ENCODE measurements at regions not wholly inside any gene's neighbourhood (a gene's known extent, or its start where the extent isn't known, plus 50 kb on each side); places are given as distances from the start of the nearest gene placed in this dataset.
"Not testable (repeated sequence)": the region's sequence is repeated elsewhere in the genome, so short reads cannot be mapped to it uniquely, and the experiment has no call there.

DNA sequence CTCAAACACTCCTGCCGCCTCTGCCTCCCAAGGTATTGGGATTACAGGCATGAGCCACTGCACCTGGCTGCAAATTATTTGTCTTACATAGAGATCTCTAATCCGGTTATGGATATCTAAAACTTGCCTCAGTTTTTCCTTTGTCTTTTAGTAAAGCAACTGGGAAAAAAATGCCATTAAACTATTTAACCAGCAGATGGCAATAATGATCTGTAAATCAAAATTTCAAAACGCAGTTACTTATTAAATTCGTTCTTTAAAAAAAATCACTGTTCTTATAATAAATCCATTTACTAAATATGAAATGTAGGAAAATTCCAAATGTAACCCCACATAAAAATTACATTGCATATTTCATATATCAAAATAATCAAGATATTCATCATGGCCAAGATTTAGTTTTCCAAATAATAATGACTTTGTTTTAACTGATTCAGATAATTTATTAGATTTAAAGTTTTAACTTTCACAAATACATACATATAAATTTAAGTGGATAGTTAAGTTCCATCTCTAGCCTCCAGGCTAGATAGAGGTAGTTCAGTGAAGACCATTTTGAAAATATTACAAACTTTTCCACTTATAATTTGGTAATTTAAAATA is 125.8 kb downstream of the KBTBD2 start:
- H3K9me3 ChIP-seq; H3K36me3 ChIP-seq; H3K4me3 ChIP-seq; H3K27ac ChIP-seq; DNase-seq (ENCODE audit: low spot score in 2 of 2): not testable (repeated sequence)
- 19% methylated on average over 4 of the region's 4 CpGs for WGBS
- Histone ChIP-seq H3K4me1 (peaks cover 10% of the 10 kb centered on the region), H3K27me3 (peaks cover 12% of the 10 kb centered on the region)
- TF ChIP-seq, protein P1, sequence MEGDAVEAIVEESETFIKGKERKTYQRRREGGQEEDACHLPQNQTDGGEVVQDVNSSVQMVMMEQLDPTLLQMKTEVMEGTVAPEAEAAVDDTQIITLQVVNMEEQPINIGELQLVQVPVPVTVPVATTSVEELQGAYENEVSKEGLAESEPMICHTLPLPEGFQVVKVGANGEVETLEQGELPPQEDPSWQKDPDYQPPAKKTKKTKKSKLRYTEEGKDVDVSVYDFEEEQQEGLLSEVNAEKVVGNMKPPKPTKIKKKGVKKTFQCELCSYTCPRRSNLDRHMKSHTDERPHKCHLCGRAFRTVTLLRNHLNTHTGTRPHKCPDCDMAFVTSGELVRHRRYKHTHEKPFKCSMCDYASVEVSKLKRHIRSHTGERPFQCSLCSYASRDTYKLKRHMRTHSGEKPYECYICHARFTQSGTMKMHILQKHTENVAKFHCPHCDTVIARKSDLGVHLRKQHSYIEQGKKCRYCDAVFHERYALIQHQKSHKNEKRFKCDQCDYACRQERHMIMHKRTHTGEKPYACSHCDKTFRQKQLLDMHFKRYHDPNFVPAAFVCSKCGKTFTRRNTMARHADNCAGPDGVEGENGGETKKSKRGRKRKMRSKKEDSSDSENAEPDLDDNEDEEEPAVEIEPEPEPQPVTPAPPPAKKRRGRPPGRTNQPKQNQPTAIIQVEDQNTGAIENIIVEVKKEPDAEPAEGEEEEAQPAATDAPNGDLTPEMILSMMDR (IDR thresholded peaks at IDR 0.05) = peak in 1 of 2 donors; percentile 7

DNA sequence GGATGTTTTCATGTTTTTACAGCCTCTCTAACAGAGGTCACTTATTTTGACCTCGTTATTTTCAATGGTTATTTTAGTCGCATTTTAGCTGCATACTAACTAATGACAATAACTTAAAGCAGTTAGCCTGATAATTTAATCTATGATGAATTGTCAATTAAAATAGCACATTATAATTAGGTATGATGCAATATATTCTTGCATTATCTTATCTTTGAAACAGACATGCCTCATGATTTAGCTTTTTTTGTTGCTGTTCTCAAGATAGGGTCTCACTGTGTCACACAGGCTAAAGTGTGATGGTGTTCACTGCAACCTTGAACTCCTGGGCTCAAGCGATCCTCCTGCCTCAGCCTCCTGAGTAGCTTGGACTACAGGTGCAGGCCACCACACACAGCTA is 126.4 kb downstream of the KBTBD2 start:
- H3K4me3 ChIP-seq = no peak overlapping the region
- TF ChIP-seq, protein P1 (IDR thresholded peaks at IDR 0.05) = no peak
- TF ChIP-seq EP300 (IDR thresholded peaks at IDR 0.05) (no peak), POLR2A (IDR thresholded peaks at IDR 0.05) (no peak), POLR2AphosphoS5 (IDR thresholded peaks at IDR 0.05) (no peak)
- WGBS = 94% methylated on average over 3 of the region's 3 CpGs

DNA sequence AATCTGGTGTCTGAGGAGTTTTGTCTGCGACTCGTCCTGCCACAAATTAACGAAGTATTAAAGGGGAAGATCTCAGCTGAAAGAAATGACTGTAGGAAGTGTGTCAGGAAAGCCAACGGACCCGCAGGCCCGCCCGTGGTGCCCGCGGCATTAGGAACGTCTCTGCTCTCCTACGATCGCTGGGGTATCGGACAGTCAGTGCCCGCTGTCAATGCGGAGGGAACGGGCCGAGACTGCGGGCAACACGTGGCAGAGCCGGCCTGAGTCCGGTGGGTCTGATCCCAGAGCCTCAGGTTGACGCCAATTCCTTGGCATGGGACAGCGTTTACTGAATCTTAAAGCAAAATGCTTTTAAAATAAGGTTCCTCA is 128.7 kb downstream of the KBTBD2 start:
- H3K27me3 ChIP-seq = peaks cover 12% of the 10 kb centered on the region
- DNase-seq (ENCODE audit: low spot score in 2 of 2) = no peak
- TF ChIP-seq POLR2AphosphoS5 (IDR thresholded peaks at IDR 0.05) = no peak
- TF ChIP-seq, protein P1 (IDR thresholded peaks at IDR 0.05) = no peak
- TF ChIP-seq EP300 (IDR thresholded peaks at IDR 0.05) = no peak
- no peak for TF ChIP-seq POLR2A (IDR thresholded peaks at IDR 0.05)
- no peaks in the 10 kb centered on the region for H3K36me3 ChIP-seq
- H3K4me1 ChIP-seq = peaks cover 10% of the 10 kb centered on the region
- no peak overlapping the region for H3K27ac ChIP-seq
- no peaks in the 10 kb centered on the region for H3K9me3 ChIP-seq
- 64% methylated on average over 22 of the region's 23 CpGs for WGBS
- H3K4me3 ChIP-seq = peak overlapping the region; percentile 37

More for the DNA sequence above, 126.4 kb downstream of the KBTBD2 start:
- Histone ChIP-seq H3K36me3 (no peaks in the 10 kb centered on the region), H3K9me3 (no peaks in the 10 kb centered on the region), H3K27ac (no peak overlapping the region), H3K27me3 (peaks cover 12% of the 10 kb centered on the region), H3K4me1 (peaks cover 10% of the 10 kb centered on the region)
- no peak for DNase-seq (ENCODE audit: low spot score in 2 of 2)

DNA sequence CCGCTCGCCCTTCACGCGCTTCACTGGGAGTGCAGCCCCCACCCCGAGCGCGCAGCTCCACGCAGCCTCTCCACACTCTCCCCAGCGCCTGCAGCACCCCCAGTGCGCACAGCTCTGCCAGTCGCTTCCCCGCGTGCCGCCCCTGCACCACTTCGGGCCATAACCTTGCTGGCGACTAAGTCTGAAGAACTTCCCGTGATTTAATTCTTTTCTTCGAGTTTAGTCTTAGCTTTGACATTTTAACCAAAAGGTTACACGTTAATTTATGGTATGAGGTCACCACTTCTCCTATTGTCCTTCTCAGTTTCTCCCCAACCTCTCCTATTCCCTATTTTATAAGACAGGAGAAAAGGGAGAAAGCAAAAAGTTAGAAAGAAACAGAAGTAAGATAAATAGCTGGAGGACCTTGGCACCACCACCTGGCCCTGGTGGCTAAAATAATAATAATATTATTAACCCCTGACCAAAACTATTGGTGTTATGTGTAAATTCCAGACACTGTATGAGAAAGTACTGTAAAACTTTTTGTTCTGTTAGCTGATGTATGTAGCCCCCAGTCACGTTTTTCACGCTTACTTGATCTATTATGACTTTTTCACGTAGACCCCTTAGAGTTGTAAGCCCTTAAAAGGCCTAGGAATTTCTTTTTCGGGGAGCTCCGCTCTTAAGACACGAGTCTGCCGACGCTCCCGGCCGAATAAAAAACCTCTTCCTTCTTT is 129.2 kb downstream of the KBTBD2 start:
- Histone ChIP-seq H3K4me3 (peak overlapping the region; percentile 37), H3K27me3 (peaks cover 12% of the 10 kb centered on the region), H3K4me1 (peaks cover 10% of the 10 kb centered on the region)
- H3K9me3 ChIP-seq; H3K27ac ChIP-seq; DNase-seq (ENCODE audit: low spot score in 2 of 2); H3K36me3 ChIP-seq: not testable (repeated sequence)
- 42% methylated on average over 29 of the region's 29 CpGs for WGBS

DNA sequence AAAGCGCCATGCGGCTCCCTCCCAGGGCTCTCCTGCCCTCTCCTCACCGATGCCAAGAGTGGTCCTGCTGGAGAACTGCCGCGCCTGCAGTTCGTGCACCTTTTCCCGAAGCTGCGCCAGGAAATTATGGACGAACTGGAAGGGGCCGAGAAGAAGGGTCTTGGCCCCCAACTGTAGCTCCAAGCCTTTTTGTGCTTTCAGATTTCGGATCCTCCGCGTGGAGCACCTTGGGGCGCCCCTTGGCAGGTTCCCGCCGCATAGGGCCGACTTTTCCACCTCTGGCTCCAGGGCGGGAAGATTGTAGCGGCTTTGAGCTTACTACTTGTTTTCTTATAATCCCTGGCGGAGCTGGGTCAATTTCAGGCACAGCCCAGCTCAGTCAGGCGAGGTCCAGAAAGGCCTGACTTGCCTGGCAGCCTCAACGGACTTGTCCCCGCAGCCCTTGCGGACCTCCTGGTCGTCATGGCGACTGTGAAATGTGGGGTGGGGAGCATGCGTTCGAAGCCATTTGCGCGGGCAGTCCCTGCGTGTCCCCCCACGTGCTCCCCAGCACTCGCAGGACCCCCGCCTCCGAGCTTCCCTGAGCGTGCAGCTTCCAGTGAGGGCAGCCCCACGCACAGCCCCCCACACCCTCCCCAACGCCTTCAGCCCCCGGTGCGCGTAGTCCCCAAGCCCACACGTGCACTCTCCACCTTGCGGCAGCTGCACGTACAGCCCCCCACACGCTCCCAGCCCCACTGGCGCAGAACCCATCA is 129.9 kb downstream of the KBTBD2 start:
- 32% methylated on average over 32 of the region's 46 CpGs for WGBS
- Histone ChIP-seq H3K9me3 (no peaks in the 10 kb centered on the region), H3K27ac (no peak overlapping the region), H3K4me3 (peak overlapping the region; percentile 37), H3K4me1 (peaks cover 10% of the 10 kb centered on the region), H3K36me3 (no peaks in the 10 kb centered on the region), H3K27me3 (peaks cover 12% of the 10 kb centered on the region)
- TF ChIP-seq EP300 (IDR thresholded peaks at IDR 0.05) (no peak), POLR2A (IDR thresholded peaks at IDR 0.05) (no peak)
- no peak for DNase-seq (ENCODE audit: low spot score in 2 of 2)

DNA sequence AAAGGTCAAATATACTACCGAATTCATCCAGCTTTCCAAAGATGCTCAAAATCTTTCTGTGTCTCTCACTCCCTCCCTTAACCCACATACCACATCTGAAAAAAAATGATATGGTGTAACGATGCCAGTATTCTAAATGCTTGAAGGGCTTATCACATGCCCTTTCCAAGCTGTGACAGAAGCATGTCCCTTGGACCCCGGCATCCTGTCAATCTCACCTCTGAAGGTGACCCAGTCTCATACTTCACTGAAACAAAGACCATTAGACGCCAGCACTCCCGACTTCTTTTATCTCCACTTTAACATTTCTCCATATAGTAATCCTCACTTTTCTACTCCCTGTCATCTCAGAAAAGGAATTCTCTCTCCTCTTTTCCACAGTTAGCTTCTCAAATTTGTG is 130.8 kb downstream of the KBTBD2 start:
- DNase-seq (ENCODE audit: low spot score in 2 of 2); H3K9me3 ChIP-seq; H3K27ac ChIP-seq; H3K4me3 ChIP-seq; H3K36me3 ChIP-seq: not testable (repeated sequence)
- H3K4me1 ChIP-seq = peaks cover 10% of the 10 kb centered on the region
- 98% methylated on average over 5 of the region's 5 CpGs for WGBS
- H3K27me3 ChIP-seq = peaks cover 12% of the 10 kb centered on the region

DNA sequence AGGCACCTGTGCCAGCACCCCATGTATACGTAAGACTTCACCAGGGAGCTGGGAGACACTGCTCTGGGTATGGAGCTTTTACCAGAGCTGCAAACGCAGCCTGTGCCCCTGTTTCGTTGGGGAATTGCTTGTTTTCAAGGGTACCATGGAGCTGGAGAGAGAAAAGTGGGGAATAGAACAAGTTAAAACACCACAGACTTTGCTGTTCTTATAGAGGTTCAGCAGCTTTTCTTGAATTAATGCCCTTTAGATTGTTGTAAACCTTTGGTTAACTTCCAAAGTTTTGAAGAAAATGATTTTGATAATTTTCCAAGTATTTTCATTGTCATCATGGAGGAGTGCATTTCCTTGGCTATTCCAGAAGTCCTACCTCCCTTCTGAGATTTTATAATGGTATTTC is 131.7 kb downstream of the KBTBD2 start:
- H3K4me1 ChIP-seq = peaks cover 10% of the 10 kb centered on the region
- WGBS = 97% methylated on average over 3 of the region's 3 CpGs
- not testable (repeated sequence) for H3K4me3 ChIP-seq

DNA sequence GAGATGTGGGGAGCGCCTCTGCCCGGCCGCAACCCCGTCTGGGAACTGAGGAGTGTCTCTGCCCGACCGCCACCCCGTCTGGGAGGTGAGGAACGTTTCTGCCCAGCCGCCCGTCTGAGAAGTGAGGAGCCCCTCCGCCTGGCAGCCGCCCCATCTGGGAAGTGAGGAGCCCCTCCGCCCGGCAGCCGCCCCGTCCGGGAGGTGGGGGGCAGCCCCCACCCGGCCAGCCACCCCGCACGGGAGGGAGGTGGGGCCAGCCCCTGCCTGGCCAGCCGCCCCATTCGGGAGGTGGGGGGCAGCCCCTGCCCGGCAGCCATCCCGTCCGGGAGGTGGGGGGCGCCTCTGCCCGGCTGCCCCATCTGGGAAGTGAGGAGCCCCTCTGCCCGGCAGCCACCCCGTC is 137.7 kb downstream of the KBTBD2 start:
- H3K9me3 ChIP-seq; H3K4me3 ChIP-seq; H3K36me3 ChIP-seq; H3K4me1 ChIP-seq; H3K27ac ChIP-seq; H3K27me3 ChIP-seq; DNase-seq (ENCODE audit: low spot score in 2 of 2): not testable (repeated sequence)
- WGBS = 100% methylated on average over 9 of the region's 29 CpGs

More for the DNA sequence above, 131.7 kb downstream of the KBTBD2 start:
- not testable (repeated sequence) for H3K9me3 ChIP-seq; DNase-seq (ENCODE audit: low spot score in 2 of 2); H3K27ac ChIP-seq; H3K36me3 ChIP-seq
- peaks cover 12% of the 10 kb centered on the region for H3K27me3 ChIP-seq

DNA sequence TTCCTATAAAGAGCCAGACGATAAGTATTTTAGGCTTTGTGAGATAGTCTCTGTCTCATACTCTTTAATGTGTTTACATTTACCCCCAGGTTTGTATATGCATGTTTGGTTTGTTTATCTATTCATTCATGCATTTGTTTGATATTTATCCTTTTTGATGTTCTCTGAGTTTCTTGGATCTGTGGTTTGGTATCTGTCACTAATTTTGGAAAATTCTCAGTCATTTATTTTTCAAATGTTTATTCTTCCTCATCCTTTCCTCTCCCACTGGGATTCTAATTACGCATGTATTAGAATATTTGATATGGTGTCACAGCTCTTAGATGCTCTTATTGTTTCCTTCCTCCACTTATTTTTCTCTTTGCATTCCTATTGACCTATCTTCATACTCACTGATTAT is 143.2 kb downstream of the KBTBD2 start:
- H3K9me3 ChIP-seq; H3K36me3 ChIP-seq; H3K27ac ChIP-seq; H3K27me3 ChIP-seq; H3K4me3 ChIP-seq; H3K4me1 ChIP-seq; DNase-seq (ENCODE audit: low spot score in 2 of 2): not testable (repeated sequence)
- WGBS = 86% methylated on average over 2 of the region's 2 CpGs
